Upper lobe of left lung (tissue), 6 donors: ENCODE measurements at regions not wholly inside any gene's neighbourhood (a gene's known extent, or its start where the extent isn't known, plus 50 kb on each side); places are given as distances from the start of the nearest gene placed in this dataset.

Experiments
- ATAC-seq, 2 donors: fragments of 200-7000 bp; cut with Tn5 transposase; one replicate each; pipeline ENCODE4 v1.9.1; 2022; ENCODE audit warnings: mild to moderate bottlenecking in 2 of 2, moderate library complexity in 2 of 2; ENCODE audit not compliant: low FRiP score in 2 of 2
- DNase-seq, 2 donors: peaks; one replicate each; pipeline ENCODE4 v3.0.0-alpha.2; 2019 to 2020
- H3K27ac ChIP-seq, 4 donors: fragments of 200-600 bp; sonication (generic); one replicate each; pipeline ENCODE4 v1.5.1; 2016 to 2019
- H3K27me3 ChIP-seq, 4 donors: fragments of 200-600 bp; sonication (generic); one replicate each; pipeline ENCODE4 v1.5.1; 2017 to 2019
- H3K36me3 ChIP-seq, 4 donors: fragments of 200-600 bp; sonication (generic); one replicate each; pipeline ENCODE4 v1.5.1; 2016 to 2019
- H3K4me1 ChIP-seq, 4 donors: fragments of 200-600 bp; sonication (generic); one replicate each; pipeline ENCODE4 v1.5.1; 2018 to 2019
- H3K4me3 ChIP-seq, 4 donors: fragments of 200-600 bp; sonication (generic); one replicate each; pipeline ENCODE4 v1.5.1; 2017 to 2019; ENCODE audit warnings: mild to moderate bottlenecking in 2 of 4, moderate library complexity in 1 of 4
- H3K9me3 ChIP-seq, 4 donors: fragments of 200-600 bp; sonication (generic); one replicate each; pipeline ENCODE4 v1.5.1; 2018 to 2019
- EP300 ChIP-seq, 4 donors: sonication (generic); formaldehyde crosslinking; IDR thresholded peaks; one replicate each; pipeline ENCODE4 v1.5.1; 2017; ENCODE audit warnings: antibody characterized with exemption in 4 of 4, control low read depth in 2 of 4
- POLR2A ChIP-seq, 4 donors: fragments of 450-650 bp; IDR thresholded peaks; one replicate each; pipeline ENCODE4 v1.5.1; 2016 to 2017; ENCODE audit warnings: antibody characterized with exemption in 4 of 4, mild to moderate bottlenecking in 2 of 4
- POLR2AphosphoS5 ChIP-seq, 2 donors: sonication (generic); formaldehyde crosslinking; IDR thresholded peaks; one replicate each; pipeline ENCODE4 v1.5.1; 2017; ENCODE audit warnings: antibody characterized with exemption in 2 of 2
- WGBS, 2 donors: methylation state at CpG; one replicate each; pipeline ENCODE4 v1.1.5; 2017 to 2018; 5-methylcytosine and 5-hydroxymethylcytosine counted together
- TF ChIP-seq, protein P1 (sequence below), 6 experiments: fragments of 450-650 bp in 4 of 6; fragments of 200-600 bp in 2 of 6; sonication (generic) in 2 of 6; IDR thresholded peaks; one replicate each; pipeline ENCODE4 v1.5.1; 2016 to 2019; ENCODE audit warnings: antibody characterized with exemption in 6 of 6
- donor health status: DM: no; HTN: no; CAD: no; lungs with moderate emphysema.
- donor health status: DM: no; HTN: yes; CAD: no; lungs with severe emphysema.

DNA sequence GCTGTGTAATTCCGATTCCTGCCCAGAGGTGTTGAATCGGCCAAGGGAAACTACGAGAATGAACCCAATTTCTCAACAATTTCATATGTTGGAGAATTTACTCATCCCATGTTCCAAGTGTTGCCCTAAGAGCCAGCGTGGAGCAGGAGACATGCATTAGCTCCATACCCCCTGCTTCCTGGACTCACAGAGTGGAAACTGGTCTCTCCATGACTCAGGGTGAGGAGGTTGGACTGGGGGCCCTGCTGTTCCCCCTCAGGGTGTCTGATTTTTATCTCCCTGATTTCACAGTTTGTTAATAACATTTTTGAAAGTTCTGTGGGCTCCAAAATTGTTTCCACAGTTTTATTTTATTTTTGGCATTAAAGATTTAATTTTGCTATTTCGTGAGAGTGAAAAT is 183.0 kb upstream of the SFRP2 start:
- H3K27ac ChIP-seq, result no peak overlapping the region
- H3K4me3 ChIP-seq, result no peak overlapping the region
- ATAC-seq (no peak), DNase-seq (no peak)
- no peaks in the 10 kb centered on the region for H3K36me3 ChIP-seq
- WGBS, 2 donors, result 88 to 94% methylated on average over 5 of the region's 5 CpGs
- peaks cover 0 to 10% (median 8%) of the 10 kb centered on the region in 4 donors for H3K9me3 ChIP-seq
- TF ChIP-seq, protein P1, sequence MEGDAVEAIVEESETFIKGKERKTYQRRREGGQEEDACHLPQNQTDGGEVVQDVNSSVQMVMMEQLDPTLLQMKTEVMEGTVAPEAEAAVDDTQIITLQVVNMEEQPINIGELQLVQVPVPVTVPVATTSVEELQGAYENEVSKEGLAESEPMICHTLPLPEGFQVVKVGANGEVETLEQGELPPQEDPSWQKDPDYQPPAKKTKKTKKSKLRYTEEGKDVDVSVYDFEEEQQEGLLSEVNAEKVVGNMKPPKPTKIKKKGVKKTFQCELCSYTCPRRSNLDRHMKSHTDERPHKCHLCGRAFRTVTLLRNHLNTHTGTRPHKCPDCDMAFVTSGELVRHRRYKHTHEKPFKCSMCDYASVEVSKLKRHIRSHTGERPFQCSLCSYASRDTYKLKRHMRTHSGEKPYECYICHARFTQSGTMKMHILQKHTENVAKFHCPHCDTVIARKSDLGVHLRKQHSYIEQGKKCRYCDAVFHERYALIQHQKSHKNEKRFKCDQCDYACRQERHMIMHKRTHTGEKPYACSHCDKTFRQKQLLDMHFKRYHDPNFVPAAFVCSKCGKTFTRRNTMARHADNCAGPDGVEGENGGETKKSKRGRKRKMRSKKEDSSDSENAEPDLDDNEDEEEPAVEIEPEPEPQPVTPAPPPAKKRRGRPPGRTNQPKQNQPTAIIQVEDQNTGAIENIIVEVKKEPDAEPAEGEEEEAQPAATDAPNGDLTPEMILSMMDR (IDR thresholded peaks at IDR 0.05), result no peak
- TF ChIP-seq POLR2A (IDR thresholded peaks at IDR 0.05) (no peak), POLR2AphosphoS5 (IDR thresholded peaks at IDR 0.05) (no peak), EP300 (IDR thresholded peaks at IDR 0.05) (no peak)
- H3K4me1 ChIP-seq, result no peaks in the 10 kb centered on the region
- no peaks in the 10 kb centered on the region for H3K27me3 ChIP-seq

DNA sequence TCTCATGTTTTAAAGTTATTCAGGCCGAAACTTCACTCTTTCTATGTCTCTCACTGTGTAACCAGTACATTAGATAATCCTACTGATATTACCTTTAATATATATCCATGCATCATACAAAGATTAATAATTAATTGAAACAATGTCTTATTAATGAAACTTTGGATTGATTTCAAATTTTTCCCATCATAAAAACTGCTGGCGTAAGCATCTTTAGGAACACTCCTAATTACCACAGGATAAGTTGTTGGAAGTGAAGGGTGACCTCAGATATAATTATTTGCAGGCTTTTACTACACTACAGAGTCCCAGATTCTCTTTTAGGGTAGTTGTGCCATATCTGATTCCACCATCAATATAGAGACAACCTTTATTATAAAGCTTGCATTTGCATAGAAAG is 181.3 kb upstream of the SFRP2 start:
- ATAC-seq, result no peak
- no peaks in the 10 kb centered on the region for H3K4me1 ChIP-seq
- DNase-seq, result no peak
- no peaks in the 10 kb centered on the region for H3K27me3 ChIP-seq
- H3K9me3 ChIP-seq, result peaks cover 0 to 10% (median 8%) of the 10 kb centered on the region in 4 donors
- no peak overlapping the region for H3K4me3 ChIP-seq
- H3K27ac ChIP-seq, result no peak overlapping the region
- WGBS, 2 donors, result 89 to 91% methylated on average over 2 of the region's 2 CpGs
- H3K36me3 ChIP-seq, result no peaks in the 10 kb centered on the region
- TF ChIP-seq EP300 (IDR thresholded peaks at IDR 0.05), result no peak
- TF ChIP-seq, protein P1 (IDR thresholded peaks at IDR 0.05), result no peak
- TF ChIP-seq POLR2A (IDR thresholded peaks at IDR 0.05), result no peak
- no peak for TF ChIP-seq POLR2AphosphoS5 (IDR thresholded peaks at IDR 0.05)

DNA sequence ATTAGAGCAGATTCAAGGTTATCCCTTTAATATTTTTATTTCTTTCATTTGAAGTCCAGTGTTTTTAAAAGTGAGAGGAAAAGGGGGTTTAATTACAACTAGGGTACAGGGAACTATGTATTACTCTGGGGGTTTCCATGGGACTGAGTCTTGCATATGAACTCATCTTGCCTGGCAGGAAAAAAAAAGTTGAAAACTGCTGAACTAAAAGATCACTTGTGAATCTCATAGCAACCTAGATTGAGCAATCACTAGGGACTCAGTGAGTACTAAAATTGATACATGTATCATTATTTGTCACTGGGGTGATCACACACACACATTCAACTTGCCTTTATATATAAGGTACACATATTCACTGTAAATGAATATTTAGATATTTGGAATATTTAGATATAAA is 180.7 kb upstream of the SFRP2 start:
- ATAC-seq, result no peak
- H3K27ac ChIP-seq, result no peak overlapping the region
- no peak for TF ChIP-seq POLR2AphosphoS5 (IDR thresholded peaks at IDR 0.05)
- TF ChIP-seq EP300 (IDR thresholded peaks at IDR 0.05), result no peak
- TF ChIP-seq POLR2A (IDR thresholded peaks at IDR 0.05), result no peak
- TF ChIP-seq, protein P1 (IDR thresholded peaks at IDR 0.05), result no peak
- H3K9me3 ChIP-seq, result peaks cover 0 to 5% (median 5%) of the 10 kb centered on the region in 4 donors
- H3K27me3 ChIP-seq, result no peaks in the 10 kb centered on the region
- no peak for DNase-seq
- no peaks in the 10 kb centered on the region for H3K4me1 ChIP-seq
- no peaks in the 10 kb centered on the region for H3K36me3 ChIP-seq
- no peak overlapping the region for H3K4me3 ChIP-seq

DNA sequence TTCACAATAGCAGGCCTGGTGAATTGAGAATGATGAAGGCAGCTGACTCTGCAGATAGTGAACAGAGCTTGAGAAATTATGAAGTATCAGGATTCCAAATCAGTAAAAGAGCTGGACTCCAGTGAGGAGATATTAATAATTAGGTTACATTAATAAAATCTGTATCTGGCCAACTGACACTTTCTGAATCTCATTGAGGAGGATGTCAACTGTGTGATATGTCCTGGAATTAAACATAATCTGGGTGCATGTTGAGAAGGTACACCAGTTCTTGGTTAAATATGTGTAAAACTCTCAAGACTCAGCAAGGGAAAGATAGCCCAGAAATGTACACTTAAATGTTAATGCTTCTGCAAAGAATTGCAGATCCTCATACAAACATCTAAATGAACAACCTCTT is 177.8 kb upstream of the SFRP2 start:
- TF ChIP-seq, protein P1 (IDR thresholded peaks at IDR 0.05), result no peak
- TF ChIP-seq POLR2AphosphoS5 (IDR thresholded peaks at IDR 0.05) (no peak), EP300 (IDR thresholded peaks at IDR 0.05) (no peak), POLR2A (IDR thresholded peaks at IDR 0.05) (no peak)
- Histone ChIP-seq H3K36me3 (no peaks in the 10 kb centered on the region), H3K27ac (no peak overlapping the region), H3K4me1 (no peaks in the 10 kb centered on the region), H3K27me3 (no peaks in the 10 kb centered on the region), H3K4me3 (no peak overlapping the region), H3K9me3 (no peaks in the 10 kb centered on the region)
- ATAC-seq (no peak), DNase-seq (no peak)

DNA sequence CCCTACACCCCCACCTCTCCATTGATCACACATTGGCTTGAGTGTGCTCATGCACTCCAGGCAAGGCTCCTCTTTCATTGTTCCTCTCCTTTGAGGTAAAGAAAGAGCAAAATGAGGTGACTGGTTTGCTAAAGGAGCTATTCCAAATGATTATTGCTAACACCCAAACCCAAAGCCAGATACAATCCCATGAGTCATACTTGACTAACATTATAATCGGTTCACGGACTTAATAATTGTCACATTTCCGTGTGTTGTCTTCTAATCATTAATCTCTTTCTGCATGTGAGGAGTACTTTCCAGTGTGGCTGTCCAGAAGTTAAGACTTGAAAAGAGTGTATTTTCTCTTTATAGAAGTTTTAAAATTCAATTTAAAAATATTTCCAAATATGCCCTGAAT is 174.3 kb upstream of the SFRP2 start:
- H3K9me3 ChIP-seq, result no peaks in the 10 kb centered on the region
- WGBS, 2 donors, result 77 to 86% methylated on average over 3 of the region's 3 CpGs
- DNase-seq, result no peak
- ATAC-seq, result no peak
- H3K36me3 ChIP-seq, result no peaks in the 10 kb centered on the region
- H3K4me1 ChIP-seq, result no peaks in the 10 kb centered on the region
- no peak overlapping the region for H3K27ac ChIP-seq
- no peaks in the 10 kb centered on the region for H3K27me3 ChIP-seq
- H3K4me3 ChIP-seq, result no peak overlapping the region
- TF ChIP-seq POLR2A (IDR thresholded peaks at IDR 0.05) (no peak), EP300 (IDR thresholded peaks at IDR 0.05) (no peak), POLR2AphosphoS5 (IDR thresholded peaks at IDR 0.05) (no peak)
- TF ChIP-seq, protein P1 (IDR thresholded peaks at IDR 0.05), result no peak
